RWPE2 (cell line): ENCODE measurements at regions not wholly inside any gene's neighbourhood (a gene's known extent, or its start where the extent isn't known, plus 50 kb on each side); places are given as distances from the start of the nearest gene placed in this dataset.

Experiments
- ATAC-seq: fragments of 200-7000 bp; cut with Tn5 transposase; 3 replicates; pipeline ENCODE4 v1.9.1; 2021; ENCODE audit warnings: low read depth
- DNase-seq: peaks from one replicate; pipeline ENCODE4 v3.0.0-alpha.2; 2020; ENCODE audit warnings: low spot score
- H3K27ac ChIP-seq: fragments of 450-650 bp; 2 replicates; pipeline ENCODE4 v1.5.1; 2017; ENCODE audit warnings: mild to moderate bottlenecking; ENCODE audit not compliant: poor library complexity, severe bottlenecking
- H3K27me3 ChIP-seq: fragments of 250-450 bp; sonication (Bioruptor Pico); 2 replicates; pipeline ENCODE4 v1.5.1; 2021; ENCODE audit warnings: mild to moderate bottlenecking, moderate library complexity; ENCODE audit not compliant: insufficient read depth, poor library complexity, severe bottlenecking
- H3K36me3 ChIP-seq: fragments of 250-450 bp; sonication (Bioruptor Pico); 2 replicates; pipeline ENCODE4 v1.5.1; 2020; ENCODE audit warnings: low read depth, mild to moderate bottlenecking, moderate library complexity
- H3K4me1 ChIP-seq: fragments of 250-450 bp; sonication (Bioruptor Pico); 2 replicates; pipeline ENCODE4 v1.5.1; 2021; ENCODE audit warnings: mild to moderate bottlenecking, moderate library complexity; ENCODE audit not compliant: insufficient read depth, poor library complexity, severe bottlenecking
- H3K4me3 ChIP-seq: fragments of 250-450 bp; sonication (Bioruptor Pico); 2 replicates; pipeline ENCODE4 v1.5.1; 2021; ENCODE audit warnings: mild to moderate bottlenecking, moderate library complexity; ENCODE audit not compliant: severe bottlenecking
- H3K9me3 ChIP-seq: fragments of 250-450 bp; sonication (Bioruptor Pico); 2 replicates; pipeline ENCODE4 v1.5.1; 2021; ENCODE audit warnings: mild to moderate bottlenecking, moderate library complexity; ENCODE audit not compliant: severe bottlenecking
- TF ChIP-seq, protein P1 (sequence below): fragments of 450-650 bp; IDR thresholded peaks from one replicate; pipeline ENCODE4 v1.5.1; 2017; ENCODE audit warnings: mild to moderate bottlenecking, moderate library complexity; ENCODE audit not compliant: poor library complexity, severe bottlenecking

DNA sequence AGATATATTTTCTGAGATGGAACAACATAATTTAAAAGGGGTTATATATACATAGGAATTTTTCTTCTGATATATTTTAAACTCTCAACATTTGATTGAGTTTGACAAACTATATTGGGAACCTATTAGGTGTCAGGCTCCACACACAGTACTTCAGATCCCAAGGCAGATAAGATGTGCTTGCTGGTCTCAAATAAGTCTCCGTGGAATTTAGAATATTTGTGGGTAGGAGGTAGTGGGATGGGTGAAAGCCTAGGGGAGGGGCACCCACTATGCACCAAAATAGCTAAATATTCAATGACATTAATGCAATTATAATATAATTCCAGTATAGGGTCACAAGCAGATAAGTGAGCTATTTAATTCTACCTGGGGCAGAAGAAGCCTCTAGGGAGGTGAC is 81.5 kb downstream of the ARL4A start:
- no peak overlapping the region for H3K4me3 ChIP-seq
- no peak overlapping the region for H3K27ac ChIP-seq
- TF ChIP-seq, protein P1, sequence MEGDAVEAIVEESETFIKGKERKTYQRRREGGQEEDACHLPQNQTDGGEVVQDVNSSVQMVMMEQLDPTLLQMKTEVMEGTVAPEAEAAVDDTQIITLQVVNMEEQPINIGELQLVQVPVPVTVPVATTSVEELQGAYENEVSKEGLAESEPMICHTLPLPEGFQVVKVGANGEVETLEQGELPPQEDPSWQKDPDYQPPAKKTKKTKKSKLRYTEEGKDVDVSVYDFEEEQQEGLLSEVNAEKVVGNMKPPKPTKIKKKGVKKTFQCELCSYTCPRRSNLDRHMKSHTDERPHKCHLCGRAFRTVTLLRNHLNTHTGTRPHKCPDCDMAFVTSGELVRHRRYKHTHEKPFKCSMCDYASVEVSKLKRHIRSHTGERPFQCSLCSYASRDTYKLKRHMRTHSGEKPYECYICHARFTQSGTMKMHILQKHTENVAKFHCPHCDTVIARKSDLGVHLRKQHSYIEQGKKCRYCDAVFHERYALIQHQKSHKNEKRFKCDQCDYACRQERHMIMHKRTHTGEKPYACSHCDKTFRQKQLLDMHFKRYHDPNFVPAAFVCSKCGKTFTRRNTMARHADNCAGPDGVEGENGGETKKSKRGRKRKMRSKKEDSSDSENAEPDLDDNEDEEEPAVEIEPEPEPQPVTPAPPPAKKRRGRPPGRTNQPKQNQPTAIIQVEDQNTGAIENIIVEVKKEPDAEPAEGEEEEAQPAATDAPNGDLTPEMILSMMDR = no peak
- no peaks in the 10 kb centered on the region for H3K36me3 ChIP-seq
- DNase-seq (no peak), ATAC-seq (no peak)
- no peaks in the 10 kb centered on the region for H3K27me3 ChIP-seq
- H3K9me3 ChIP-seq = no peaks in the 10 kb centered on the region
- peaks cover 22% of the 10 kb centered on the region for H3K4me1 ChIP-seq

DNA sequence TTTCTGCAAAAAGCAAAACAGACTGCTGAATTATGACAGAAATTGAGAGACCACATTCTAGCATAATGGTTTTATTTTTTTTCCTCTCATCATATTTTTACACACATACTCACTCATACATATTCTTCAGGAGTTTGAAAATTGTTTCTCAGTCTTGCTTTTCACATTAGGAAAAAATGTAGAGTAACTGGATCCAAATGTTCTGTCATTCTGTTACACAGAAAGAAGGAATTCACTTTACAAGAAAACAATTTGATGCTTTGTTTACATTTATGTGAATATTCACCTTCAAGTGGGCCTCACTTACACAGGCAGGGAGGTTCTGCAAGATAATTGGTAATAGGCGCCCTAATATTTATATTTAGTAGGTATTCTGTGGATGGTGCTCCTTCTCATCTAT is 82.0 kb downstream of the ARL4A start:
- no peaks in the 10 kb centered on the region for H3K27me3 ChIP-seq
- TF ChIP-seq, protein P1 = no peak
- no peaks in the 10 kb centered on the region for H3K36me3 ChIP-seq
- H3K27ac ChIP-seq = no peak overlapping the region
- ATAC-seq = peak; percentile 36; the same call in 1 of the 3 replicates
- H3K4me3 ChIP-seq = no peak overlapping the region
- H3K4me1 ChIP-seq = peaks cover 22% of the 10 kb centered on the region
- no peaks in the 10 kb centered on the region for H3K9me3 ChIP-seq
- no peak for DNase-seq

DNA sequence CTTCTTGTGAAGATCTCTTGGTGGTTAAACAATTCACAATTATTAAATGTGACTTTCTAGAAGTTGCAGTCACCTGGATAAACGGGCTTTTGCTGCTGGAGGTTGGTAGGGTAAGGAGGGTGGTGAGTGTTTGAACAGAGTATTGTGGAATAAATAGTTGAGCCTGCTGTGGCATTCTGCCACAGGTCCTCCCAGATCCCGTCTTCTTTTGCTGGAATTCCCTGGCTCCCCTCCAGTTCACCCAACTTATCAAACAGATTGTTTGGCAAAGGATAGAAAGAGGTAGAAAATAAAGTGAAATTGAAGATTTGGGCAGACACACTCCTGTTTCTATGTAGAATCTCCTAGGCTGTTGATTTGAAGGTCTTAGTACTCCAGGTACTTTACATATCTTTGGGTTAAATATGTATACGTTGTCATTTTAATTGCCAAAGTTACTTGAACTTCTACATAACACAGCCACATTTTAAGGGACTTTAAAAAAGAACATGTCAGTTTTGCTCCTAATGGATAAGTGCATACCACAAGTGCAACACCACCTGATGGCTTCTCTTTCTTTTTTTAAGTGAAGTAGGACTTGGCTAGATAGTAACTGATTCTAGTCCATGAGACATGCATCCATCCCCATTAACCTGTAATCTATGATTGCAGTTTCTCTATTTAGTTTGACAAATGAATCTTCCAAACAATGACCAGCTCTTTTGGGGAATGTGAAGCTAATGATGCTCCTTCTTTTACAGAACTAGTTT is 83.0 kb downstream of the ARL4A start:
- Histone ChIP-seq H3K27ac (no peak overlapping the region), H3K27me3 (no peaks in the 10 kb centered on the region), H3K9me3 (no peaks in the 10 kb centered on the region), H3K36me3 (no peaks in the 10 kb centered on the region), H3K4me3 (no peak overlapping the region), H3K4me1 (peaks cover 22% of the 10 kb centered on the region)
- DNase-seq (no peak), ATAC-seq (peak; percentile 61)
- TF ChIP-seq, protein P1 = no peak

DNA sequence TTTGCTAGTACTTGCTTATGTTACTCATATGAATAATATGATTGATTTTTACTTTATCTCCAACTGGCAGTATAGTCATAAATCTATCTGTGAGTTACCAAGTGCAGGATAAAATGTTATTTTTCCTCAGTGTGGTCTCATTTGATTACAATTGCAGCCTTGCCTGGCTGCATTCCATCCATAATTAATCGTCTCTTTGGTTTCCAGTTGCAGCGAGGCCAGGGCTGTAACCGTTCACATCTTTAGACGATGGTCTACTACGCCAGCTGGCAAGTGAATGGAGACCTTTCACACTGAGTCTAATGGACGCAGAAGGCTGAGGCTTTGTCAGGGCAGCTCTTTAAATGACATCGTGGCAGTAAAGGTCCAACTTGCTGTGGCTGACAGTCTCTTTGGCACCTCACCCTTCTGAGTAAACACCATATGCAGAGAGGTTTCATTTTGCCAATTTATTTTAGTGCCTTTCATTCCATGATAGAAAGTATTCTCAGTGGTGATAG is 84.0 kb downstream of the ARL4A start:
- H3K36me3 ChIP-seq = no peaks in the 10 kb centered on the region
- TF ChIP-seq, protein P1 = no peak
- DNase-seq = no peak
- H3K27ac ChIP-seq = no peak overlapping the region
- H3K27me3 ChIP-seq = no peaks in the 10 kb centered on the region
- peak; percentile 41; the same call in 2 of the 3 replicates for ATAC-seq
- H3K4me1 ChIP-seq = peaks cover 22% of the 10 kb centered on the region
- no peak overlapping the region for H3K4me3 ChIP-seq
- no peaks in the 10 kb centered on the region for H3K9me3 ChIP-seq

DNA sequence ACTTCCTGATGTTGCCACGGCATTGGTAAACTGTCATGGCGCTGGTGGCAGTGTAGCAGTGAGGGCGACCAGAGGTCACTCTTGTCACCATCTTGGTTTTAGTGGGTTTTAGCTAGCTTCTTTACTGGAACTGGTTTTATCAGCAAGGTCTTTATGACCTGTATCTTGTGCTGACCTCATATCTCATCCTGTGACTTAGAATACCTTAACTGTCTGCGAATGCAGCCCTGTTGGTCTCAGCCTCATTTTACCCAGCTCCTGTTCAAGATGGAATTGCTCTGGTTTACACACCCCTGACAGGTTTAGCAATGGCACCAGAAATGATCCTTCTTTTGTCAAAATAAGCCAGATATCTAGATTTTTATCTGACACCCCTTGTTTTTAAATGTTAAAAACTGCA is 85.3 kb downstream of the ARL4A start:
- peaks cover 22% of the 10 kb centered on the region for H3K4me1 ChIP-seq
- ATAC-seq (no peak), DNase-seq (no peak)
- TF ChIP-seq, protein P1 = no peak
- H3K4me3 ChIP-seq = no peak overlapping the region
- H3K36me3 ChIP-seq = no peaks in the 10 kb centered on the region
- no peak overlapping the region for H3K27ac ChIP-seq
- no peaks in the 10 kb centered on the region for H3K27me3 ChIP-seq
- no peaks in the 10 kb centered on the region for H3K9me3 ChIP-seq
